ENCODE measurements at regions not wholly inside any gene's neighbourhood (a gene's known extent, or its start where the extent isn't known, plus 50 kb on each side); places are given as distances from the start of the nearest gene placed in this dataset.
A peak's percentile ranks its signal among the peaks of the same experiment; 100 is the strongest.

GRCh38 chr5:74333430-74333829, 307.1 kb downstream of the ENC1 start:
- H3K36me3 Mint-ChIP-seq, result no peaks in the 10 kb centered on the region
- H3K9me3 ChIP-seq (ENCODE audit: control insufficient read depth in 1 of 2, low read length in 2 of 2), result no peaks in the 10 kb centered on the region
- no peaks in the 10 kb centered on the region for H3K36me3 ChIP-seq (ENCODE audit: insufficient read depth, low read length)
- ChIA-PET CTCF (ENCODE audit: partially characterized antibody) (no interaction called here), POLR2A (ENCODE audit: partially characterized antibody) (no interaction called here)
- H3K4me3 ChIP-seq (ENCODE audit: low read length in 2 of 2), result no peak overlapping the region
- peaks cover 2% of the 10 kb centered on the region in 2 donors for H3K27me3 Mint-ChIP-seq
- H3K4me3 Mint-ChIP-seq, result no peak overlapping the region
- no peaks in the 10 kb centered on the region for H3K4me1 Mint-ChIP-seq
- no peak overlapping the region for H3K27ac ChIP-seq (ENCODE audit: low read depth, low read length)
- H3K27ac Mint-ChIP-seq, result no peak overlapping the region
- intact Hi-C loops (cut with micrococcal nuclease), result no loop called here
- no peaks in the 10 kb centered on the region for H3K27me3 ChIP-seq (ENCODE audit: insufficient read depth, low read length)
- no peaks in the 10 kb centered on the region for H3K4me1 ChIP-seq (ENCODE audit: insufficient read depth, low read length)
- no peaks in the 10 kb centered on the region for H3K9me3 Mint-ChIP-seq
- no peak for DNase-seq

DNA sequence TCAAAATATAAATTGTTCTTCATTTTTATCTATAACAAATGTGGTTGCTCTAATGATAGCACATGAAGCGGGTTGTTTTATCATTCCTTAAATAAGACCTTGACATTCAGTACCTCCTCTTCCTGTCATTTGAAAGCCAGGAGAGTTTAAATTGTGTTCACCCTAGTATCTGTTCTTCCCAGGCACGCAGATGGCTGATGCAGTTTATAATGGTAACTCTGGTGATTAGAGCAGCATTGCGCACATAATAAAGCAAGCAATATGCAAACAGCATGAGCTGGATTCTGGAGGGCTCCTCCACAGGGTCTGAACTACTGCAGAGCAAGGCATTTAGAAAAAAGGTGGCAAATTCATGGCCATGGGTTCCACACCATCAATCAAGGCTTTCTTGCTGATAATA, 307.8 kb downstream of the ENC1 start:
- Histone ChIP-seq H3K9me3 (ENCODE audit: control insufficient read depth in 1 of 2, low read length in 2 of 2) (no peaks in the 10 kb centered on the region), H3K27ac (ENCODE audit: low read depth, low read length) (no peak overlapping the region), H3K4me1 (ENCODE audit: insufficient read depth, low read length) (no peaks in the 10 kb centered on the region), H3K36me3 (ENCODE audit: insufficient read depth, low read length) (no peaks in the 10 kb centered on the region), H3K4me3 (ENCODE audit: low read length in 2 of 2) (no peak overlapping the region), H3K27me3 (ENCODE audit: insufficient read depth, low read length) (no peaks in the 10 kb centered on the region)
- no peak for DNase-seq
- CTCF ChIA-PET (ENCODE audit: partially characterized antibody), result no interaction called here
- Mint-ChIP-seq H3K9me3 (no peaks in the 10 kb centered on the region), H3K4me3 (no peak overlapping the region), H3K36me3 (no peaks in the 10 kb centered on the region), H3K27me3 (peaks cover 2% of the 10 kb centered on the region in 2 donors), H3K27ac (no peak overlapping the region), H3K4me1 (peaks cover 0 to 5% (median under 1%) of the 10 kb centered on the region in 4 donors)
- POLR2A ChIA-PET (ENCODE audit: partially characterized antibody), result no interaction called here
- intact Hi-C loops (cut with micrococcal nuclease), result no loop called here

DNA sequence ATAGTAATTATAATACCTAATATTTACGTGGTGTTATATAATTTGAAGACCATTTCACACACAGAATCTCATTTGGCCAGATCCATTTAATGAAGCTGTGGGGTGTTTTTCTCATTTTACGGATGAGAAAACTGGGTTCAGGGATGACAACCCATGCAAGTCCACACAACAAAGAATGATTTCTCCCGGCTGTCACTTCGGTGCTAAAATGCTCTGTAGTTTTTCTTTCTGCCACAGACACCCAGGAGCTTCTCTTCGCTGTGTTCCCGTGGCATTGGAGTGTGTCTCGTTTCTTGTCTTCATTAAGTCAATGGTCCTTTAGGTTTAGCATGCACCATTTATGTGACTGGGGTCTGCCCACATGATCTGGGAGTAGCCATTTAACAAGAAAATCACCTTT, 308.5 kb downstream of the ENC1 start:
- Mint-ChIP-seq H3K36me3 (no peaks in the 10 kb centered on the region), H3K4me1 (peaks cover 3 to 12% (median 6%) of the 10 kb centered on the region in 4 donors), H3K9me3 (no peaks in the 10 kb centered on the region), H3K4me3 (no peak overlapping the region), H3K27ac (no peak overlapping the region), H3K27me3 (peaks cover 2% of the 10 kb centered on the region in 2 donors)
- DNase-seq, result no peak
- H3K36me3 ChIP-seq (ENCODE audit: insufficient read depth, low read length), result no peaks in the 10 kb centered on the region
- POLR2A ChIA-PET (ENCODE audit: partially characterized antibody), result no interaction called here
- no peak overlapping the region for H3K27ac ChIP-seq (ENCODE audit: low read depth, low read length)
- intact Hi-C loops (cut with micrococcal nuclease), result no loop called here
- no peak overlapping the region for H3K4me3 ChIP-seq (ENCODE audit: low read length in 2 of 2)
- H3K27me3 ChIP-seq (ENCODE audit: insufficient read depth, low read length), result no peaks in the 10 kb centered on the region
- H3K4me1 ChIP-seq (ENCODE audit: insufficient read depth, low read length), result peaks cover 6% of the 10 kb centered on the region
- CTCF ChIA-PET (ENCODE audit: partially characterized antibody), result no interaction called here
- H3K9me3 ChIP-seq (ENCODE audit: control insufficient read depth in 1 of 2, low read length in 2 of 2), result no peaks in the 10 kb centered on the region

DNA sequence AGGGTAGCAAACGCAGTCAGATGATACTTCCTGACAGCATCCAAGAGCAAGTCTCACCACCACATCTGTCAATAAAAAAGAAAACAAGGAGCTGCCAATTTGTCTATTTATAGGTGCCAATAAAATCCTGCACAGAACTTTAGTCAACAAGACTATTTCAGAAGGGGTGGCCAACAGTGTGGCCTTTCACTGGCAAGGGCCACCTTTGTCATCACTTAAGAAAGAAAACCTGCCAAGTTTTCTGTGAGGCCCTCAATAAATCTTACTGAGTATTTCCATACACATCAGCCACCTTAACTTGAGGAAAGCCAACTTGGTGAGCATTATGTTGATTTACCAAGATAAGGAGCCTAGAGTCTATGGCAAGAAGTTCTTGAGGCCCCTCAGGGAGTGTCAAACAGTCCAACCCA, 312.3 kb downstream of the ENC1 start:
- no peak overlapping the region for H3K4me3 Mint-ChIP-seq
- H3K4me1 Mint-ChIP-seq, result peaks cover 10 to 28% (median 13%) of the 10 kb centered on the region in 4 donors
- H3K36me3 Mint-ChIP-seq, result no peaks in the 10 kb centered on the region
- Histone ChIP-seq H3K9me3 (ENCODE audit: control insufficient read depth in 1 of 2, low read length in 2 of 2) (no peaks in the 10 kb centered on the region), H3K4me3 (ENCODE audit: low read length in 2 of 2) (no peak overlapping the region), H3K4me1 (ENCODE audit: insufficient read depth, low read length) (peaks cover 13% of the 10 kb centered on the region), H3K27me3 (ENCODE audit: insufficient read depth, low read length) (no peaks in the 10 kb centered on the region), H3K27ac (ENCODE audit: low read depth, low read length) (no peak overlapping the region), H3K36me3 (ENCODE audit: insufficient read depth, low read length) (no peaks in the 10 kb centered on the region)
- no peak for DNase-seq
- intact Hi-C loops (cut with micrococcal nuclease), result no loop called here
- H3K9me3 Mint-ChIP-seq, result no peaks in the 10 kb centered on the region
- H3K27ac Mint-ChIP-seq, result no peak overlapping the region
- ChIA-PET POLR2A (ENCODE audit: partially characterized antibody) (no interaction called here), CTCF (ENCODE audit: partially characterized antibody) (no interaction called here)
- H3K27me3 Mint-ChIP-seq, result no peaks in the 10 kb centered on the region

- peaks cover 13% of the 10 kb centered on the region for H3K4me1 ChIP-seq (ENCODE audit: insufficient read depth, low read length)
- no peak overlapping the region for H3K4me3 ChIP-seq (ENCODE audit: low read length in 2 of 2)
- no peaks in the 10 kb centered on the region for H3K36me3 Mint-ChIP-seq
- no peak for DNase-seq
- H3K27ac Mint-ChIP-seq, result peak overlapping the region in 2 of 7 donors; percentile 2 to 71
- no peaks in the 10 kb centered on the region for H3K27me3 Mint-ChIP-seq
- no peak overlapping the region for H3K27ac ChIP-seq (ENCODE audit: low read depth, low read length)
- H3K4me3 Mint-ChIP-seq, result peak overlapping the region in 1 of 8 donors; percentile 0
- H3K27me3 ChIP-seq (ENCODE audit: insufficient read depth, low read length), result no peaks in the 10 kb centered on the region
- H3K9me3 Mint-ChIP-seq, result no peaks in the 10 kb centered on the region
- CTCF ChIA-PET (ENCODE audit: partially characterized antibody), result no interaction called here
- intact Hi-C loops (cut with micrococcal nuclease), result no loop called here
- no peaks in the 10 kb centered on the region for H3K36me3 ChIP-seq (ENCODE audit: insufficient read depth, low read length)
- POLR2A ChIA-PET (ENCODE audit: partially characterized antibody), result no interaction called here
- peaks cover 10 to 28% (median 13%) of the 10 kb centered on the region in 4 donors for H3K4me1 Mint-ChIP-seq
- H3K9me3 ChIP-seq (ENCODE audit: control insufficient read depth in 1 of 2, low read length in 2 of 2), result no peaks in the 10 kb centered on the region
Measured at GRCh38 chr5:74327339-74327685, 313.2 kb downstream of the ENC1 start.

GRCh38 chr5:74326571-74327338, 313.8 kb downstream of the ENC1 start:
- peak overlapping the region in 4 of 7 donors; percentile 2 to 71 (median 34) for H3K27ac Mint-ChIP-seq
- no peaks in the 10 kb centered on the region for H3K36me3 Mint-ChIP-seq
- Histone ChIP-seq H3K27me3 (ENCODE audit: insufficient read depth, low read length) (no peaks in the 10 kb centered on the region), H3K27ac (ENCODE audit: low read depth, low read length) (no peak overlapping the region), H3K4me3 (ENCODE audit: low read length in 2 of 2) (no peak overlapping the region), H3K4me1 (ENCODE audit: insufficient read depth, low read length) (peaks cover 13% of the 10 kb centered on the region), H3K36me3 (ENCODE audit: insufficient read depth, low read length) (no peaks in the 10 kb centered on the region), H3K9me3 (ENCODE audit: control insufficient read depth in 1 of 2, low read length in 2 of 2) (no peaks in the 10 kb centered on the region)
- peaks cover 10 to 28% (median 13%) of the 10 kb centered on the region in 4 donors for H3K4me1 Mint-ChIP-seq
- ChIA-PET CTCF (ENCODE audit: partially characterized antibody) (no interaction called here), POLR2A (ENCODE audit: partially characterized antibody) (no interaction called here)
- no peaks in the 10 kb centered on the region for H3K27me3 Mint-ChIP-seq
- H3K9me3 Mint-ChIP-seq, result no peaks in the 10 kb centered on the region
- DNase-seq, result peak; percentile 29 to 48 (median 40)
- intact Hi-C loops (cut with micrococcal nuclease), result no loop called here
- peak overlapping the region in 2 of 8 donors; percentile 15 to 61 for H3K4me3 Mint-ChIP-seq

GRCh38 chr5:74325866-74326265, 314.7 kb downstream of the ENC1 start:
- Mint-ChIP-seq H3K27me3 (no peaks in the 10 kb centered on the region), H3K27ac (peak overlapping the region in 1 of 7 donors; percentile 13), H3K9me3 (no peaks in the 10 kb centered on the region), H3K36me3 (no peaks in the 10 kb centered on the region), H3K4me3 (no peak overlapping the region), H3K4me1 (peaks cover 10 to 28% (median 13%) of the 10 kb centered on the region in 4 donors)
- Histone ChIP-seq H3K4me1 (ENCODE audit: insufficient read depth, low read length) (peaks cover 13% of the 10 kb centered on the region), H3K9me3 (ENCODE audit: control insufficient read depth in 1 of 2, low read length in 2 of 2) (no peaks in the 10 kb centered on the region), H3K27me3 (ENCODE audit: insufficient read depth, low read length) (no peaks in the 10 kb centered on the region), H3K4me3 (ENCODE audit: low read length in 2 of 2) (no peak overlapping the region), H3K27ac (ENCODE audit: low read depth, low read length) (no peak overlapping the region), H3K36me3 (ENCODE audit: insufficient read depth, low read length) (no peaks in the 10 kb centered on the region)
- ChIA-PET CTCF (ENCODE audit: partially characterized antibody) (no interaction called here), POLR2A (ENCODE audit: partially characterized antibody) (no interaction called here)
- no peak for DNase-seq
- intact Hi-C loops (cut with micrococcal nuclease), result no loop called here

All from CD4-positive, alpha-beta memory T cell (primary cell).